ENCODE measurements at regions not wholly inside any gene's neighbourhood (a gene's known extent, or its start where the extent isn't known, plus 50 kb on each side); places are given as distances from the start of the nearest gene placed in this dataset.

DNA sequence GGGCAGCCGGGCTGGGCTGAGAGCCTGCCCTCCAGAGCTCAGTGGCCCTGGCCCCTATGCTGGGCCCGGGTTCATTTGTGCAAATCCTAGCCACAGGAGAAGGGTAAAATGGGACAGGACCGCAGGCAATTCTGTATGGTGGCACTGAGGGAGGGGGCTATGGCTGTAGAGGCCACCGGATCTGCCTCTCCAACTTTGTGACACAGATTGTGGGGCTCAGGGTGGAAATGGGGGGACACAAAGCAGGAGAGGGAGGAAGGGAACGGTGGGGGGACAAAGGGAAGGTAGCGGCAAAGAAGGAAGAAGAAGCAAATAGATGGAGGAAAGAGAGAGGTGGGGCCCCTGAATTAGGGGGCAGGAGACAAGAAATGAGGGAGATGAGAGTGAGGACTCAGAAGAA, 201.1 kb downstream of the SMAD2 start:
- no peak overlapping the region for H3K4me3 ChIP-seq (ENCODE audit: low read depth, low read length)
- Mint-ChIP-seq H3K4me1 (ENCODE audit: low read depth, unreplicated experiment) (no peaks in the 10 kb centered on the region), H3K4me3 (ENCODE audit: unreplicated experiment) (no peak overlapping the region), H3K27me3 (ENCODE audit: insufficient read depth, unreplicated experiment) (no peaks in the 10 kb centered on the region), H3K9me3 (ENCODE audit: unreplicated experiment) (no peaks in the 10 kb centered on the region), H3K27ac (ENCODE audit: unreplicated experiment) (no peak overlapping the region), H3K36me3 (ENCODE audit: insufficient read depth, unreplicated experiment) (no peaks in the 10 kb centered on the region)
- TF ChIP-seq, protein P1, sequence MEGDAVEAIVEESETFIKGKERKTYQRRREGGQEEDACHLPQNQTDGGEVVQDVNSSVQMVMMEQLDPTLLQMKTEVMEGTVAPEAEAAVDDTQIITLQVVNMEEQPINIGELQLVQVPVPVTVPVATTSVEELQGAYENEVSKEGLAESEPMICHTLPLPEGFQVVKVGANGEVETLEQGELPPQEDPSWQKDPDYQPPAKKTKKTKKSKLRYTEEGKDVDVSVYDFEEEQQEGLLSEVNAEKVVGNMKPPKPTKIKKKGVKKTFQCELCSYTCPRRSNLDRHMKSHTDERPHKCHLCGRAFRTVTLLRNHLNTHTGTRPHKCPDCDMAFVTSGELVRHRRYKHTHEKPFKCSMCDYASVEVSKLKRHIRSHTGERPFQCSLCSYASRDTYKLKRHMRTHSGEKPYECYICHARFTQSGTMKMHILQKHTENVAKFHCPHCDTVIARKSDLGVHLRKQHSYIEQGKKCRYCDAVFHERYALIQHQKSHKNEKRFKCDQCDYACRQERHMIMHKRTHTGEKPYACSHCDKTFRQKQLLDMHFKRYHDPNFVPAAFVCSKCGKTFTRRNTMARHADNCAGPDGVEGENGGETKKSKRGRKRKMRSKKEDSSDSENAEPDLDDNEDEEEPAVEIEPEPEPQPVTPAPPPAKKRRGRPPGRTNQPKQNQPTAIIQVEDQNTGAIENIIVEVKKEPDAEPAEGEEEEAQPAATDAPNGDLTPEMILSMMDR (IDR thresholded peaks at IDR 0.05; ENCODE audit: insufficient read depth in 1 of 2, low read depth in 1 of 2, low read length in 1 of 2, severe bottlenecking in 1 of 2, unreplicated experiment in 1 of 2) = no peak
- ChIA-PET POLR2A (no interaction called here), CTCF (no interaction called here)
- H3K4me1 ChIP-seq = no peaks in the 10 kb centered on the region
- H3K27me3 ChIP-seq (replicated peaks; ENCODE audit: control insufficient read depth, insufficient read depth, low read length) = no peaks in the 10 kb centered on the region
- H3K36me3 ChIP-seq (ENCODE audit: control insufficient read depth, insufficient read depth, low read length) = no peaks in the 10 kb centered on the region
- no peak for DNase-seq
- BruUV-seq (replicated peaks) = no TSS peak
- intact Hi-C loops (cut with micrococcal nuclease; ENCODE audit: unreplicated experiment) = no loop called here
- H3K9me3 ChIP-seq = no peaks in the 10 kb centered on the region

DNA sequence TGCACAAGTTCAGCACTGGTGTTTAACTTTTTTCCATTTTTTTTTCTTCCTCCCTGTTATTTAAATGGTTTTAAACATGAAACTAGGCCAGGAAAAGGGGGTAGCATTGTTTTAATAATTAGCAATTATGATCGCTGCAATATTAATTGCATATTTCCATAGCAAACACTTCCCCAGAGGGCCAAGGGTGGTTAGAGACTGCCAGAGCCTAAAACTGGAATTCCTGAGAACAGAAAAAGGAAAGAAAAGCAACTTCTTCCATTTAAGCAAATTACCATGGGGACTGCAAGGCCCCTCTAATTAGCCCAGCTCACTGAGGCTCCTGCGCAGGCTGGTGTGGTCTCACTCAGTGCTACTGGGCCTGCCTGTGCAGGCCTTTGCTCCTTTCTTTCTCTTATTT, 201.5 kb downstream of the SMAD2 start:
- ChIA-PET POLR2A (no interaction called here), CTCF (no interaction called here)
- no peaks in the 10 kb centered on the region for H3K9me3 Mint-ChIP-seq (ENCODE audit: unreplicated experiment)
- H3K27me3 Mint-ChIP-seq (ENCODE audit: insufficient read depth, unreplicated experiment) = no peaks in the 10 kb centered on the region
- no peaks in the 10 kb centered on the region for H3K4me1 Mint-ChIP-seq (ENCODE audit: low read depth, unreplicated experiment)
- H3K4me1 ChIP-seq = no peaks in the 10 kb centered on the region
- no TSS peak for BruUV-seq (replicated peaks)
- no peaks in the 10 kb centered on the region for H3K9me3 ChIP-seq
- no peak for DNase-seq
- no peak overlapping the region for H3K4me3 Mint-ChIP-seq (ENCODE audit: unreplicated experiment)
- H3K27ac Mint-ChIP-seq (ENCODE audit: unreplicated experiment) = no peak overlapping the region
- H3K36me3 ChIP-seq (ENCODE audit: control insufficient read depth, insufficient read depth, low read length) = no peaks in the 10 kb centered on the region
- no peak overlapping the region for H3K4me3 ChIP-seq (ENCODE audit: low read depth, low read length)
- intact Hi-C loops (cut with micrococcal nuclease; ENCODE audit: unreplicated experiment) = no loop called here
- TF ChIP-seq, protein P1 (IDR thresholded peaks at IDR 0.05; ENCODE audit: insufficient read depth in 1 of 2, low read depth in 1 of 2, low read length in 1 of 2, severe bottlenecking in 1 of 2, unreplicated experiment in 1 of 2) = no peak
- H3K27me3 ChIP-seq (replicated peaks; ENCODE audit: control insufficient read depth, insufficient read depth, low read length) = no peaks in the 10 kb centered on the region
- H3K36me3 Mint-ChIP-seq (ENCODE audit: insufficient read depth, unreplicated experiment) = no peaks in the 10 kb centered on the region

DNA sequence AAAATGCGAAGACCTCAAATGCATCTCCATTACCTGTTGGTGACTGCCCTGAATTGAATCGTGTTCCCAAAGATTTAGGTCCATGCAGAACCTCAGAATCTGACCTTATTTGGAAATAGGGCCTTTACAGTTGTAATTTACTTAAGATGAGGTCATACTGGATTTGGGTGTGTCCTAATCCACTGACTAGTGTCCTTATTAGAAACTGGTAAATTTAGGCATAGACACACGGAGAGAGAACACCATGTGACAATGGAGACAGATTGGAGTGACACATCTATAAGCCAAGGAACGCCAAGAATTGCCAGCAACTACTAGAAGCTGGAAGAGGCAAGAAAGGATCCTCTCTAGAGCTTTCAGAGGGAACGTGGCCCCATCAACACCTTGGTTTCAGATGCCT, 203.1 kb downstream of the SMAD2 start:
- H3K9me3 ChIP-seq = no peaks in the 10 kb centered on the region
- H3K4me1 ChIP-seq = no peaks in the 10 kb centered on the region
- no peaks in the 10 kb centered on the region for H3K27me3 Mint-ChIP-seq (ENCODE audit: insufficient read depth, unreplicated experiment)
- H3K4me3 ChIP-seq (ENCODE audit: low read depth, low read length) = no peak overlapping the region
- H3K27ac Mint-ChIP-seq (ENCODE audit: unreplicated experiment) = no peak overlapping the region
- intact Hi-C loops (cut with micrococcal nuclease; ENCODE audit: unreplicated experiment) = no loop called here
- no peaks in the 10 kb centered on the region for H3K27me3 ChIP-seq (replicated peaks; ENCODE audit: control insufficient read depth, insufficient read depth, low read length)
- ChIA-PET CTCF (interaction anchor here (0.7 kb wide), 1 partner anchor 18 kb away, joined by 4 read pairs; no protein-coding TSS in a partner anchor), POLR2A (no interaction called here)
- H3K4me1 Mint-ChIP-seq (ENCODE audit: low read depth, unreplicated experiment) = no peaks in the 10 kb centered on the region
- DNase-seq = no peak
- no peaks in the 10 kb centered on the region for H3K9me3 Mint-ChIP-seq (ENCODE audit: unreplicated experiment)
- H3K36me3 ChIP-seq (ENCODE audit: control insufficient read depth, insufficient read depth, low read length) = no peaks in the 10 kb centered on the region
- no peaks in the 10 kb centered on the region for H3K36me3 Mint-ChIP-seq (ENCODE audit: insufficient read depth, unreplicated experiment)
- no peak overlapping the region for H3K4me3 Mint-ChIP-seq (ENCODE audit: unreplicated experiment)
- no TSS peak for BruUV-seq (replicated peaks)
- TF ChIP-seq, protein P1 (IDR thresholded peaks at IDR 0.05; ENCODE audit: insufficient read depth in 1 of 2, low read depth in 1 of 2, low read length in 1 of 2, severe bottlenecking in 1 of 2, unreplicated experiment in 1 of 2) = no peak

Data from Caco-2 (cell line).